Brain microvascular endothelial cell (primary cell): ENCODE measurements at regions not wholly inside any gene's neighbourhood (a gene's known extent, or its start where the extent isn't known, plus 50 kb on each side); places are given as distances from the start of the nearest gene placed in this dataset.

Experiments used
- DNase-seq: peaks from one replicate; pipeline ENCODE4 v3.0.0-alpha.2; 2020
- H3K27ac ChIP-seq: fragments of 250-450 bp; sonication (Bioruptor Pico); 2 replicates; pipeline ENCODE4 v1.5.1; 2020; ENCODE audit warnings: mild to moderate bottlenecking, moderate library complexity
- H3K27me3 ChIP-seq: fragments of 250-450 bp; sonication (Bioruptor Pico); replicated peaks from 2 replicates; pipeline ENCODE4 v1.5.1; 2020; ENCODE audit warnings: mild to moderate bottlenecking
- H3K36me3 ChIP-seq: fragments of 250-450 bp; sonication (Bioruptor Pico); replicated peaks from 2 replicates; pipeline ENCODE4 v1.5.1; 2020; ENCODE audit warnings: mild to moderate bottlenecking
- H3K4me3 ChIP-seq: 2 replicates; pipeline ENCODE4 v1.5.1; 2011; ENCODE audit warnings: low read depth, mild to moderate bottlenecking, control low read depth, low read length, moderate library complexity
- CTCF ChIP-seq: IDR thresholded peaks from 2 replicates; pipeline ENCODE4 v1.5.1; 2011; ENCODE audit warnings: low read depth, mild to moderate bottlenecking, moderate library complexity, low read length, control low read depth, inconsistent platforms; ENCODE audit errors: missing control alignments
- in situ Hi-C: cut with HindIII; loops from 2 replicates; pipeline ENCODE4 v1.10.0; 2017; ENCODE audit warnings: low sequenced_read_pairs, low pct_ligation_motif_present

DNA sequence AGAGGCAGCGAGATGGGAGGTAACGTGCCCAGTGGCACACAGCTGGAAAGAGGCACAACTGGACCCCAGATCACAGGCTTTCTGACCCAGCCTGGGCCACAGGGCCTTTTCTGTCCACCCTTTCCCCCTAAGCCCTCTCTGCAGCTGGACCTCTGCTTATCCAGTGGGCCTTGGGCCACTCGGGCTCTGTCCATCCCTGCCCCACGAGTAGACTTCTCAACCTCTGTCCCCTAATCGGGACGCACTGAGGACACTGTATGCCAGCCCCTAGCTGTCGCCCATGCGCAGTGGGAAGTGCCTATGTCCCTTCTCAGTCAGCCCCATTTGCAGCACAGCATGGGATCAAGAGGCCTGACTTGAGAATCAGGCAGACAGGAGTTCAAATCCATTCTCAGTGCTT lies 65.6 kb upstream of the NEURL1B start:
- Histone ChIP-seq H3K36me3 (no peaks in the 10 kb centered on the region), H3K27me3 (peaks cover 17% of the 10 kb centered on the region), H3K27ac (no peak overlapping the region), H3K4me3 (no peak overlapping the region)
- in situ Hi-C loops: no loop called here
- DNase-seq: no peak
- TF ChIP-seq CTCF: no peak

- DNase-seq: no peak
- in situ Hi-C loops: no loop called here
- Histone ChIP-seq H3K4me3 (no peak overlapping the region), H3K27me3 (peaks cover 21% of the 10 kb centered on the region), H3K36me3 (no peaks in the 10 kb centered on the region), H3K27ac (no peak overlapping the region)
- TF ChIP-seq CTCF: no peak
These were observed 66.2 kb upstream of the NEURL1B start for GRCh38 chr5:172574871-172575223.

GRCh38 chr5:172573986-172574870 lies 66.8 kb upstream of the NEURL1B start:
- no peak for TF ChIP-seq CTCF
- H3K27me3 ChIP-seq: peaks cover 21% of the 10 kb centered on the region
- in situ Hi-C loops: no loop called here
- H3K4me3 ChIP-seq: no peak overlapping the region
- H3K27ac ChIP-seq: no peak overlapping the region
- no peak for DNase-seq
- H3K36me3 ChIP-seq: no peaks in the 10 kb centered on the region

DNA sequence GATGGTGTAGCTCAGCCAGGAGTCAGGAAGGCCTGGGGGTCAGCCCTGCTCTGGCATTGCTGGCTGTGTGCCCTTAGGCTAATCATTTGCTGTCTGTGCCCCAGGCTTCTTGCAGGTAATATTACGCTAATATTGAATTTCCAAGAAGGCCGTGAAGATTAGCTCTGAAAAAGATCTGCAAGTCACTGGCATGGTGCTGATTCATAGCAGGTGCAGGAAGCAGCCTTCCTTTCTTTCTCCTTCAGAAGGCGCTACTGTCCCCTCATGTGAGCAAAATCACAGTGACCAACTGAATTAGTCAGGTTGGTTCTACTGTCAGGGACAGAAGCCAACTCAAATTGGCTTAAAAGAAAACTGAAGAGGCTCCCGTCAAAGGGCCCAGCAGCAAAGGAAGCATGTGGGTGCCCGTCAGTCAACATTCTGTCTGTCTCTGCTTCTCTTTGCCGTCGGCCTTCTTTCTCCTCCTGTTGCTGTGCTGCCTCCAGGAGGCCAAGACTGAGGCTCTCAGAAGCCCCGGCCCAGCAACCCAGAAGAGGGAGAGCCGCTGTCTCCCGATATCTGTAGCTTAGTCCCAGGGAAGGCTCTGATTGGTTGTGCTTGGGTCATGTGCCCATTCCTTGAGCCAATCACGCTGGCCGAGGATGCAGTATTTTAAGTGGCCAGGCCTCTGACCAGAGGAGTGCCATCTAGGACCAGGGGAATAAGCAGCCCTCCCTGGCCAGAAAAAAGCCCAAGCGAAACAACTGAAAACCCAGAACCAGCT lies 67.8 kb upstream of the NEURL1B start:
- in situ Hi-C loops: no loop called here
- Histone ChIP-seq H3K36me3 (no peaks in the 10 kb centered on the region), H3K4me3 (no peak overlapping the region), H3K27me3 (peaks cover 21% of the 10 kb centered on the region), H3K27ac (no peak overlapping the region)
- TF ChIP-seq CTCF: no peak
- no peak for DNase-seq

GRCh38 chr5:172572440-172572839 lies 68.6 kb upstream of the NEURL1B start:
- peaks cover 21% of the 10 kb centered on the region for H3K27me3 ChIP-seq
- no peak for TF ChIP-seq CTCF
- H3K4me3 ChIP-seq: no peak overlapping the region
- DNase-seq: no peak
- in situ Hi-C loops: no loop called here
- H3K36me3 ChIP-seq: no peaks in the 10 kb centered on the region
- H3K27ac ChIP-seq: no peak overlapping the region
